GM12878 (cell line): ENCODE measurements at regions not wholly inside any gene's neighbourhood (a gene's known extent, or its start where the extent isn't known, plus 50 kb on each side); places are given as distances from the start of the nearest gene placed in this dataset.

ENCODE experiments used
- ATAC-seq: fragments of 200-7000 bp; cut with Tn5 transposase; 3 replicates; pipeline ENCODE4 v1.9.1; 2020; ENCODE audit warnings: mild to moderate bottlenecking, moderate library complexity
- BruUV-seq: library from RNA; stranded (reverse); fragments of 400-500 nt; replicated peaks from 2 replicates; lab custom pipeline; 2021; lab: Mats Ljungman, UMichigan
- CTCF ChIA-PET: fragments of 300-600 bp; sonication (Branson Sonifier 250); formaldehyde crosslinking; extraction: SDS; loops from one replicate; lab custom pipeline; 2021; ENCODE audit warnings: inconsistent platforms; lab: Yijun Ruan, JAX
- POLR2A ChIA-PET: fragments of 350-600 bp; formaldehyde crosslinking; extraction: SDS; loops from one replicate; lab custom pipeline; 2021; ENCODE audit warnings: inconsistent platforms; lab: Charles Lee
- RAD21 ChIA-PET: fragments of 300-600 bp; sonication (Branson Sonifier 250); formaldehyde crosslinking; loops from one replicate; lab custom pipeline; 2023; ENCODE audit warnings: antibody characterized with exemption; ENCODE audit not compliant: unreplicated experiment; lab: Charles Lee
- SMC1A ChIA-PET: fragments of 300-600 bp; sonication (Branson Sonifier 250); formaldehyde crosslinking; loops from one replicate; lab custom pipeline; 2023; ENCODE audit not compliant: unreplicated experiment, uncharacterized antibody; lab: Charles Lee
- DNase-seq: peaks from one replicate; pipeline ENCODE4 v3.0.0-alpha.2; 2011; ENCODE audit warnings: low read depth, low spot score
- FAIRE-seq: peaks from 3 replicates; lab custom pipeline; 2011; peaks lifted over from hg19 to GRCh38; lab: Jason Lieb, UNC
- H2AFZ ChIP-seq: 2 replicates; pipeline ENCODE4 v1.6.0; 2011; ENCODE audit warnings: low read depth, low read length, control low read depth; ENCODE audit not compliant: control insufficient read depth
- H3K27ac ChIP-seq: 2 replicates; pipeline ENCODE4 v1.5.1; 2011; ENCODE audit warnings: control low read depth; ENCODE audit not compliant: control insufficient read depth, insufficient read depth
- H3K27me3 ChIP-seq, 2 experiments: replicated peaks in 1 of 2; 2 replicates each; pipeline versions ENCODE4 v1.6.0 to v1.6.1; 2011; ENCODE audit warnings: low read length in 1 of 2; ENCODE audit not compliant: control insufficient read depth in 2 of 2, insufficient read depth in 2 of 2
- H3K36me3 ChIP-seq, 2 experiments: 2 replicates each; pipeline ENCODE4 v1.5.1; 2011; ENCODE audit warnings: low read length in 1 of 2; ENCODE audit not compliant: control insufficient read depth in 2 of 2, insufficient read depth in 2 of 2
- H3K4me1 ChIP-seq: 2 replicates; pipeline ENCODE4 v1.6.1; 2011; ENCODE audit warnings: mild to moderate bottlenecking, low read length, moderate library complexity, mixed read lengths; ENCODE audit not compliant: control insufficient read depth, insufficient read depth
- H3K4me2 ChIP-seq: 2 replicates; pipeline ENCODE4 v1.6.0; 2011; ENCODE audit warnings: control low read depth; ENCODE audit not compliant: control insufficient read depth, insufficient read depth
- H3K4me3 ChIP-seq: fragments of 200-600 bp; sonication (generic); 2 replicates; pipeline ENCODE4 v1.5.1; 2016
- H3K79me2 ChIP-seq: 2 replicates; pipeline ENCODE4 v1.6.0; 2011; ENCODE audit warnings: low read length; ENCODE audit not compliant: control insufficient read depth, insufficient read depth
- H3K9ac ChIP-seq: 2 replicates; pipeline ENCODE4 v1.8.0; 2011; ENCODE audit warnings: low read length, control low read depth, mixed read lengths; ENCODE audit not compliant: control insufficient read depth, insufficient read depth
- H3K9me3 ChIP-seq: replicated peaks from 3 replicates; pipeline ENCODE4 v1.5.1; 2011; ENCODE audit warnings: mild to moderate bottlenecking, low read length; ENCODE audit not compliant: control insufficient read depth, insufficient read depth
- H4K20me1 ChIP-seq: 2 replicates; pipeline ENCODE4 v1.6.0; 2011; ENCODE audit not compliant: control insufficient read depth, insufficient read depth
- PKNOX1 ChIP-seq: fragments of 450-650 bp; IDR thresholded peaks from 2 replicates; pipeline ENCODE4 v1.6.1; 2016; ENCODE audit warnings: mild to moderate bottlenecking
- POLR2A ChIP-seq: IDR thresholded peaks from 2 replicates; pipeline ENCODE4 v1.6.1; 2011; ENCODE audit warnings: low read depth, mild to moderate bottlenecking, low read length
- POLR2AphosphoS2 ChIP-seq: IDR thresholded peaks from 2 replicates; pipeline ENCODE4 v1.6.1; 2011; ENCODE audit warnings: low read depth, mild to moderate bottlenecking, low read length, improper control_type of control experiment, moderate library complexity
- RAD51 ChIP-seq: fragments of 450-650 bp; IDR thresholded peaks from 2 replicates; pipeline ENCODE4 v1.6.1; 2016; ENCODE audit warnings: moderate library complexity, mild to moderate bottlenecking, inconsistent platforms
- RB1 ChIP-seq: fragments of 450-650 bp; formaldehyde crosslinking; IDR thresholded peaks from 2 replicates; pipeline ENCODE4 v1.6.1; 2017; ENCODE audit warnings: mild to moderate bottlenecking, borderline replicate concordance
- RCOR1 ChIP-seq: conservative IDR thresholded peaks from 2 replicates; pipeline ENCODE4 v1.6.1; 2012; ENCODE audit warnings: low read depth, low read length, improper control_type of control experiment
- STAT1 ChIP-seq: fragments of 450-650 bp; conservative IDR thresholded peaks from 2 replicates; pipeline ENCODE4 v1.6.1; 2014; ENCODE audit warnings: antibody characterized with exemption, mild to moderate bottlenecking
- TBL1XR1 ChIP-seq: IDR thresholded peaks from 2 replicates; pipeline ENCODE4 v1.6.1; 2012; ENCODE audit warnings: low read depth, low read length, improper control_type of control experiment
- TCF3 ChIP-seq: IDR thresholded peaks from 2 replicates; pipeline ENCODE4 v1.6.1; 2012; ENCODE audit warnings: low read depth, mild to moderate bottlenecking, low read length, borderline replicate concordance; ENCODE audit not compliant: insufficient read depth
- ZBTB4 ChIP-seq: fragments of 450-650 bp; formaldehyde crosslinking; IDR thresholded peaks from 2 replicates; pipeline ENCODE4 v1.4.0; 2022; ENCODE audit warnings: mild to moderate bottlenecking, moderate library complexity
- ZNF592 ChIP-seq: fragments of 450-650 bp; IDR thresholded peaks from 2 replicates; pipeline ENCODE4 v1.6.1; 2017; ENCODE audit warnings: mild to moderate bottlenecking, moderate library complexity
- WGBS: methylation state at CpG from one replicate; pipeline ENCODE4 v1.1.6; 2016; ENCODE audit warnings: low lambda C conversion rate; ENCODE audit not compliant: insufficient replicate concordance, insufficient coverage; ENCODE audit errors: missing lambda C conversion rate; 5-methylcytosine and 5-hydroxymethylcytosine counted together
- in situ Hi-C: fragments of 300-500 bp; cut with MboI; formaldehyde crosslinking; loops from 9 replicates; pipeline ENCODE4 v1.14.3; 2018; ENCODE audit warnings: mixed read lengths
- intact Hi-C: fragments of 100-400 bp; cut with micrococcal nuclease; formaldehyde crosslinking; loops from one replicate; pipeline ENCODE4 v1.14.2; 2022; ENCODE audit not compliant: unreplicated experiment

GRCh38 chr2:121884078-121884477 is 128.6 kb downstream of the TSN start (continued):
- TF ChIP-seq ZBTB4 (CRISPR knock-in tag) (no peak), RB1 (no peak)
- TF ChIP-seq, all 136 proteins: peak for 0

GRCh38 chr2:121884511-121884921 is 129.1 kb downstream of the TSN start:
- ATAC-seq (no peak), DNase-seq (no peak), FAIRE-seq (no peak)
- Histone ChIP-seq H3K9me3 (no peaks in the 10 kb centered on the region), H3K27ac (no peak overlapping the region), H3K36me3 (no peaks in the 10 kb centered on the region), H2AFZ (no peak overlapping the region), H4K20me1 (no peaks in the 10 kb centered on the region), H3K4me1 (no peaks in the 10 kb centered on the region), H3K4me3 (no peak overlapping the region), H3K4me2 (no peak overlapping the region), H3K27me3 (no peaks in the 10 kb centered on the region), H3K9ac (no peak overlapping the region), H3K79me2 (no peaks in the 10 kb centered on the region)
- intact Hi-C loops: no loop called here
- ChIA-PET SMC1A (no interaction called here), RAD21 (no interaction called here), POLR2A (no interaction called here), CTCF (no interaction called here)
- in situ Hi-C loops: no loop called here
- BruUV-seq: no TSS peak
- 11% methylated on average over 4 of the region's 4 CpGs for WGBS
- TF ChIP-seq STAT1: no peak
- TF ChIP-seq POLR2A: no peak
- TF ChIP-seq ZNF592: no peak
- no peak for TF ChIP-seq TBL1XR1
- TF ChIP-seq RAD51: no peak
- no peak for TF ChIP-seq POLR2AphosphoS2
- TF ChIP-seq TCF3: no peak
- no peak for TF ChIP-seq PKNOX1
- no peak for TF ChIP-seq RCOR1
